ENCODE measurements at regions not wholly inside any gene's neighbourhood (a gene's known extent, or its start where the extent isn't known, plus 50 kb on each side); places are given as distances from the start of the nearest gene placed in this dataset.
"Not testable (repeated sequence)": the region's sequence is repeated elsewhere in the genome, so short reads cannot be mapped to it uniquely, and the experiment has no call there.

- Histone ChIP-seq H3K36me3 (ENCODE audit: control insufficient read depth, low read depth, low read length) (no peaks in the 10 kb centered on the region), H3K9ac (ENCODE audit: low read length) (no peak overlapping the region), H3K9me3 (ENCODE audit: control insufficient read depth, low read depth, low read length) (no peaks in the 10 kb centered on the region), H3K4me1 (ENCODE audit: control insufficient read depth, low read depth, low read length) (no peaks in the 10 kb centered on the region), H3K4me3 (ENCODE audit: low read length) (no peak overlapping the region), H3K27me3 (ENCODE audit: control insufficient read depth, insufficient read depth, low read length) (no peaks in the 10 kb centered on the region), H3K27ac (ENCODE audit: low read length) (no peak overlapping the region)
Measured at GRCh38 chr6:169977434-169978265, 226.2 kb downstream of the ERMARD start.

- Histone ChIP-seq H3K9me3 (ENCODE audit: control insufficient read depth, low read depth, low read length) (no peaks in the 10 kb centered on the region), H3K27ac (ENCODE audit: low read length) (no peak overlapping the region), H3K36me3 (ENCODE audit: control insufficient read depth, low read depth, low read length) (no peaks in the 10 kb centered on the region), H3K27me3 (ENCODE audit: control insufficient read depth, insufficient read depth, low read length) (no peaks in the 10 kb centered on the region), H3K4me1 (ENCODE audit: control insufficient read depth, low read depth, low read length) (no peaks in the 10 kb centered on the region), H3K9ac (ENCODE audit: low read length) (no peak overlapping the region), H3K4me3 (ENCODE audit: low read length) (no peak overlapping the region)
Measured at GRCh38 chr6:169976301-169977081, 225.1 kb downstream of the ERMARD start.

GRCh38 chr6:169975701-169976100, 224.3 kb downstream of the ERMARD start:
- H3K4me1 ChIP-seq (ENCODE audit: control insufficient read depth, low read depth, low read length), result no peaks in the 10 kb centered on the region
- no peaks in the 10 kb centered on the region for H3K27me3 ChIP-seq (ENCODE audit: control insufficient read depth, insufficient read depth, low read length)
- H3K9ac ChIP-seq (ENCODE audit: low read length), result no peak overlapping the region
- H3K9me3 ChIP-seq (ENCODE audit: control insufficient read depth, low read depth, low read length), result no peaks in the 10 kb centered on the region
- no peak overlapping the region for H3K4me3 ChIP-seq (ENCODE audit: low read length)
- H3K36me3 ChIP-seq (ENCODE audit: control insufficient read depth, low read depth, low read length), result no peaks in the 10 kb centered on the region
- H3K27ac ChIP-seq (ENCODE audit: low read length), result no peak overlapping the region

GRCh38 chr6:169975286-169975685, 223.9 kb downstream of the ERMARD start:
- no peak overlapping the region for H3K4me3 ChIP-seq (ENCODE audit: low read length)
- no peak overlapping the region for H3K27ac ChIP-seq (ENCODE audit: low read length)
- H3K4me1 ChIP-seq (ENCODE audit: control insufficient read depth, low read depth, low read length), result no peaks in the 10 kb centered on the region
- no peaks in the 10 kb centered on the region for H3K9me3 ChIP-seq (ENCODE audit: control insufficient read depth, low read depth, low read length)
- H3K27me3 ChIP-seq (ENCODE audit: control insufficient read depth, insufficient read depth, low read length), result no peaks in the 10 kb centered on the region
- no peak overlapping the region for H3K9ac ChIP-seq (ENCODE audit: low read length)
- no peaks in the 10 kb centered on the region for H3K36me3 ChIP-seq (ENCODE audit: control insufficient read depth, low read depth, low read length)

- Histone ChIP-seq H3K36me3 (ENCODE audit: control insufficient read depth, low read depth, low read length) (no peaks in the 10 kb centered on the region), H3K9me3 (ENCODE audit: control insufficient read depth, low read depth, low read length) (no peaks in the 10 kb centered on the region), H3K27ac (ENCODE audit: low read length) (no peak overlapping the region), H3K9ac (ENCODE audit: low read length) (no peak overlapping the region), H3K27me3 (ENCODE audit: control insufficient read depth, insufficient read depth, low read length) (no peaks in the 10 kb centered on the region), H3K4me3 (ENCODE audit: low read length) (no peak overlapping the region), H3K4me1 (ENCODE audit: control insufficient read depth, low read depth, low read length) (no peaks in the 10 kb centered on the region)
Measured at GRCh38 chr6:169974663-169975062, 223.2 kb downstream of the ERMARD start.

GRCh38 chr6:169973588-169974467, 222.4 kb downstream of the ERMARD start:
- not testable (repeated sequence) for H3K4me3 ChIP-seq (ENCODE audit: low read length); H3K9me3 ChIP-seq (ENCODE audit: control insufficient read depth, low read depth, low read length); H3K27me3 ChIP-seq (ENCODE audit: control insufficient read depth, insufficient read depth, low read length); H3K4me1 ChIP-seq (ENCODE audit: control insufficient read depth, low read depth, low read length); H3K36me3 ChIP-seq (ENCODE audit: control insufficient read depth, low read depth, low read length); H3K9ac ChIP-seq (ENCODE audit: low read length); H3K27ac ChIP-seq (ENCODE audit: low read length)

GRCh38 chr6:169972736-169973135, 221.3 kb downstream of the ERMARD start:
- H3K9ac ChIP-seq (ENCODE audit: low read length), result no peak overlapping the region
- no peaks in the 10 kb centered on the region for H3K4me1 ChIP-seq (ENCODE audit: control insufficient read depth, low read depth, low read length)

GRCh38 chr6:169972101-169972651, 220.8 kb downstream of the ERMARD start:
- no peaks in the 10 kb centered on the region for H3K9me3 ChIP-seq (ENCODE audit: control insufficient read depth, low read depth, low read length)
- H3K27ac ChIP-seq (ENCODE audit: low read length), result no peak overlapping the region
- no peaks in the 10 kb centered on the region for H3K4me1 ChIP-seq (ENCODE audit: control insufficient read depth, low read depth, low read length)
- H3K36me3 ChIP-seq (ENCODE audit: control insufficient read depth, low read depth, low read length), result no peaks in the 10 kb centered on the region
- no peak overlapping the region for H3K9ac ChIP-seq (ENCODE audit: low read length)
- H3K27me3 ChIP-seq (ENCODE audit: control insufficient read depth, insufficient read depth, low read length), result no peaks in the 10 kb centered on the region
- no peak overlapping the region for H3K4me3 ChIP-seq (ENCODE audit: low read length)

More at GRCh38 chr6:169972736-169973135, 221.3 kb downstream of the ERMARD start:
- no peaks in the 10 kb centered on the region for H3K36me3 ChIP-seq (ENCODE audit: control insufficient read depth, low read depth, low read length)
- no peak overlapping the region for H3K4me3 ChIP-seq (ENCODE audit: low read length)
- H3K27me3 ChIP-seq (ENCODE audit: control insufficient read depth, insufficient read depth, low read length), result no peaks in the 10 kb centered on the region
- H3K9me3 ChIP-seq (ENCODE audit: control insufficient read depth, low read depth, low read length), result no peaks in the 10 kb centered on the region
- H3K27ac ChIP-seq (ENCODE audit: low read length), result no peak overlapping the region

GRCh38 chr6:169971081-169971861, 219.8 kb downstream of the ERMARD start:
- Histone ChIP-seq H3K4me3 (ENCODE audit: low read length) (no peak overlapping the region), H3K27me3 (ENCODE audit: control insufficient read depth, insufficient read depth, low read length) (no peaks in the 10 kb centered on the region), H3K36me3 (ENCODE audit: control insufficient read depth, low read depth, low read length) (no peaks in the 10 kb centered on the region), H3K9me3 (ENCODE audit: control insufficient read depth, low read depth, low read length) (no peaks in the 10 kb centered on the region), H3K4me1 (ENCODE audit: control insufficient read depth, low read depth, low read length) (no peaks in the 10 kb centered on the region), H3K9ac (ENCODE audit: low read length) (no peak overlapping the region), H3K27ac (ENCODE audit: low read length) (no peak overlapping the region)

GRCh38 chr6:169970306-169970988, 219.0 kb downstream of the ERMARD start:
- Histone ChIP-seq H3K4me1 (ENCODE audit: control insufficient read depth, low read depth, low read length) (no peaks in the 10 kb centered on the region), H3K36me3 (ENCODE audit: control insufficient read depth, low read depth, low read length) (no peaks in the 10 kb centered on the region), H3K4me3 (ENCODE audit: low read length) (no peak overlapping the region), H3K9ac (ENCODE audit: low read length) (no peak overlapping the region), H3K27ac (ENCODE audit: low read length) (no peak overlapping the region), H3K9me3 (ENCODE audit: control insufficient read depth, low read depth, low read length) (no peaks in the 10 kb centered on the region), H3K27me3 (ENCODE audit: control insufficient read depth, insufficient read depth, low read length) (no peaks in the 10 kb centered on the region)
